Esophagus squamous epithelium (tissue), 4 donors: ENCODE measurements at regions not wholly inside any gene's neighbourhood (a gene's known extent, or its start where the extent isn't known, plus 50 kb on each side); places are given as distances from the start of the nearest gene placed in this dataset.

ENCODE experiments used
- POLR2A ChIP-seq, 4 donors: fragments of 450-650 bp; IDR thresholded peaks; one replicate each; pipeline ENCODE4 v1.6.1; 2017; ENCODE audit warnings: antibody characterized with exemption in 4 of 4, mild to moderate bottlenecking in 4 of 4, moderate library complexity in 3 of 4
- TF ChIP-seq, protein P1 (sequence below), 6 experiments: fragments of 450-650 bp in 4 of 6; fragments of 200-600 bp in 2 of 6; sonication (generic) in 2 of 6; IDR thresholded peaks; one replicate each; pipeline ENCODE4 v1.5.1; 2016 to 2019; ENCODE audit warnings: antibody characterized with exemption in 6 of 6, mild to moderate bottlenecking in 4 of 6, moderate library complexity in 4 of 6

DNA sequence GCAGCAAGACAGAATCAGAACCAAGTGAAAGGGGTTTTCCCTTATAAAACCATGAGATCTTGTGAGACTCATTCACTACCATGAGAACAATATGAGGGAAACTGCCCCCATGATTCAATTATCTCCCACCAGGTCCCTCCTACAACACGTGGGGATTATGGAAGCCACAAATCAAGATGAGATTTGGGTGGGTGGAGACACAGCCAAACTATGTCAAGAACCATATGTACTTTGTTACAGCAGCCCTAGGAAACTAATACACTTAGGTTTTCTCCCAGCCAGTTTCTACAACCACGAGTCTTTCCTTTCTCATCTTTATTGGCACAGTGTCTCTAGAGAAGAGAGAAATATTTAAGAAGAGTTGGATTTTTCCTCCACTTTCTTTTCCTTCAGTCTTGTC, 72.6 kb downstream of the BTG1 start:
- no peak for TF ChIP-seq POLR2A (IDR thresholded peaks at IDR 0.05)
- TF ChIP-seq, protein P1, sequence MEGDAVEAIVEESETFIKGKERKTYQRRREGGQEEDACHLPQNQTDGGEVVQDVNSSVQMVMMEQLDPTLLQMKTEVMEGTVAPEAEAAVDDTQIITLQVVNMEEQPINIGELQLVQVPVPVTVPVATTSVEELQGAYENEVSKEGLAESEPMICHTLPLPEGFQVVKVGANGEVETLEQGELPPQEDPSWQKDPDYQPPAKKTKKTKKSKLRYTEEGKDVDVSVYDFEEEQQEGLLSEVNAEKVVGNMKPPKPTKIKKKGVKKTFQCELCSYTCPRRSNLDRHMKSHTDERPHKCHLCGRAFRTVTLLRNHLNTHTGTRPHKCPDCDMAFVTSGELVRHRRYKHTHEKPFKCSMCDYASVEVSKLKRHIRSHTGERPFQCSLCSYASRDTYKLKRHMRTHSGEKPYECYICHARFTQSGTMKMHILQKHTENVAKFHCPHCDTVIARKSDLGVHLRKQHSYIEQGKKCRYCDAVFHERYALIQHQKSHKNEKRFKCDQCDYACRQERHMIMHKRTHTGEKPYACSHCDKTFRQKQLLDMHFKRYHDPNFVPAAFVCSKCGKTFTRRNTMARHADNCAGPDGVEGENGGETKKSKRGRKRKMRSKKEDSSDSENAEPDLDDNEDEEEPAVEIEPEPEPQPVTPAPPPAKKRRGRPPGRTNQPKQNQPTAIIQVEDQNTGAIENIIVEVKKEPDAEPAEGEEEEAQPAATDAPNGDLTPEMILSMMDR (IDR thresholded peaks at IDR 0.05): no peak
